Uterus (tissue), 3 donors: ENCODE measurements at regions not wholly inside any gene's neighbourhood (a gene's known extent, or its start where the extent isn't known, plus 50 kb on each side); places are given as distances from the start of the nearest gene placed in this dataset.

Experiments
- DNase-seq, 2 donors: peaks; one replicate each; pipeline ENCODE4 v3.0.0-alpha.2; 2019 to 2020
- H3K27ac ChIP-seq, 2 donors: fragments of 200-600 bp; sonication (generic); 1 replicate in 1 of 2; 2 replicates in 1 of 2; pipeline ENCODE4 v1.5.1; 2016 to 2018
- H3K27me3 ChIP-seq, 2 donors: fragments of 200-600 bp; sonication (generic); one replicate each; pipeline ENCODE4 v1.5.1; 2018 to 2019; ENCODE audit warnings: control low read depth in 1 of 2
- H3K36me3 ChIP-seq, 2 donors: fragments of 200-600 bp; sonication (generic); one replicate each; pipeline ENCODE4 v1.5.1; 2019; ENCODE audit warnings: control low read depth in 1 of 2
- H3K4me1 ChIP-seq, 2 donors: fragments of 200-600 bp; sonication (generic); one replicate each; pipeline ENCODE4 v1.5.1; 2018 to 2019; ENCODE audit warnings: control low read depth in 1 of 2
- H3K4me3 ChIP-seq, 2 donors: fragments of 200-600 bp; sonication (generic); 1 replicate in 1 of 2; 2 replicates in 1 of 2; pipeline ENCODE4 v1.5.1; 2018 to 2019; ENCODE audit warnings: mild to moderate bottlenecking in 1 of 2
- H3K9me3 ChIP-seq, 2 donors: fragments of 200-600 bp; sonication (generic); one replicate each; pipeline ENCODE4 v1.5.1; 2019; ENCODE audit warnings: control low read depth in 1 of 2
- POLR2A ChIP-seq, 2 donors: fragments of 450-650 bp; IDR thresholded peaks; one replicate each; pipeline ENCODE4 v1.6.1; 2016; ENCODE audit warnings: antibody characterized with exemption in 2 of 2, mild to moderate bottlenecking in 1 of 2, moderate library complexity in 1 of 2
- intact Hi-C: fragments of 100-400 bp; cut with DNase I; formaldehyde crosslinking; loops from one replicate; pipeline ENCODE4 v1.15.1; 2023; ENCODE audit warnings: low total_unique reads
- TF ChIP-seq, protein P1 (sequence below), 4 experiments: fragments of 200-600 bp in 2 of 4; fragments of 450-650 bp in 2 of 4; sonication (generic) in 2 of 4; IDR thresholded peaks; one replicate each; pipeline ENCODE4 v1.5.1; 2016 to 2019; ENCODE audit warnings: antibody characterized with exemption in 4 of 4, mild to moderate bottlenecking in 2 of 4, moderate library complexity in 1 of 4
- donor health status: DM: yes; HTN: yes; CAD: no.

DNA sequence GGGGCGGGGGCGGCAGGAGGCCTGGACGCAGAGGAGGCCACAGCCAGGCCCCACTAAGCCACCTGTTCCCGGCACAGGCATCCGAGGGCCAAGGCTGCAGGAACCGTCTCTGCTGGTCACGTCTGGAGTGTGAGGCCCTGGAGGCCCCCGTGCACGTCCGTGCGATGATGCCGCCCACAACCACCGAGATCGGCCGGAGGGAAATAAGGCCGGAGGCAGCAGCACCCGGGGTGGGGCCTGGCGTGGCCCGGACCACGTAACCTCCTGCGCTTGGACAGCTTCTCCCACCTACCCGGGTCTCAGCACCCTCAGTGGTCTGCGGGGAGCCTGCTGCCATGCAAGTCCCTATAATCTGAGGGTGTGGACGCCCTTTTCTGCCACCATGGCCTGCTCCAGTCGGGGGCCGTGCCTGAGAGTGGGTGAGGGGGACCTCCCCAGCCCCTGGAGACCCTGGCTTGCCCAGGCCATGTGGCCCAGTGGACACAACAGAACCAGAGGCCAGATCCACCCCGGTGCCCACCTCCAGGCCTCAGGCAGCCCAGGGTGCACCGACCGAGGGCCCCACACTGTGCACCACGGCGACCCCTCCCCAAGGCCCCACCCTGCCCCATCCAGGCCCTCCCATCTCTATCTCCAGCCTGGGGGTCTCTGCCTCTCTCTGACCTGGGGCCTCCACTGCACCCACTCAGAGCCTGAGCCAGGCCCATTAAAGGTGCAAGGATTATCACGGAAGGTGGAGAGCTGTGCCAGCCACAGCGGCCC lies 83.1 kb downstream of the PDGFA start:
- Histone ChIP-seq H3K4me1 (no peaks in the 10 kb centered on the region), H3K36me3 (no peaks in the 10 kb centered on the region), H3K27ac (no peak overlapping the region), H3K9me3 (no peaks in the 10 kb centered on the region), H3K27me3 (no peaks in the 10 kb centered on the region), H3K4me3 (no peak overlapping the region)
- no peak for TF ChIP-seq POLR2A (IDR thresholded peaks at IDR 0.05)
- TF ChIP-seq, protein P1, sequence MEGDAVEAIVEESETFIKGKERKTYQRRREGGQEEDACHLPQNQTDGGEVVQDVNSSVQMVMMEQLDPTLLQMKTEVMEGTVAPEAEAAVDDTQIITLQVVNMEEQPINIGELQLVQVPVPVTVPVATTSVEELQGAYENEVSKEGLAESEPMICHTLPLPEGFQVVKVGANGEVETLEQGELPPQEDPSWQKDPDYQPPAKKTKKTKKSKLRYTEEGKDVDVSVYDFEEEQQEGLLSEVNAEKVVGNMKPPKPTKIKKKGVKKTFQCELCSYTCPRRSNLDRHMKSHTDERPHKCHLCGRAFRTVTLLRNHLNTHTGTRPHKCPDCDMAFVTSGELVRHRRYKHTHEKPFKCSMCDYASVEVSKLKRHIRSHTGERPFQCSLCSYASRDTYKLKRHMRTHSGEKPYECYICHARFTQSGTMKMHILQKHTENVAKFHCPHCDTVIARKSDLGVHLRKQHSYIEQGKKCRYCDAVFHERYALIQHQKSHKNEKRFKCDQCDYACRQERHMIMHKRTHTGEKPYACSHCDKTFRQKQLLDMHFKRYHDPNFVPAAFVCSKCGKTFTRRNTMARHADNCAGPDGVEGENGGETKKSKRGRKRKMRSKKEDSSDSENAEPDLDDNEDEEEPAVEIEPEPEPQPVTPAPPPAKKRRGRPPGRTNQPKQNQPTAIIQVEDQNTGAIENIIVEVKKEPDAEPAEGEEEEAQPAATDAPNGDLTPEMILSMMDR (IDR thresholded peaks at IDR 0.05), result no peak
- DNase-seq, result no peak
- intact Hi-C loops, result no loop called here

DNA sequence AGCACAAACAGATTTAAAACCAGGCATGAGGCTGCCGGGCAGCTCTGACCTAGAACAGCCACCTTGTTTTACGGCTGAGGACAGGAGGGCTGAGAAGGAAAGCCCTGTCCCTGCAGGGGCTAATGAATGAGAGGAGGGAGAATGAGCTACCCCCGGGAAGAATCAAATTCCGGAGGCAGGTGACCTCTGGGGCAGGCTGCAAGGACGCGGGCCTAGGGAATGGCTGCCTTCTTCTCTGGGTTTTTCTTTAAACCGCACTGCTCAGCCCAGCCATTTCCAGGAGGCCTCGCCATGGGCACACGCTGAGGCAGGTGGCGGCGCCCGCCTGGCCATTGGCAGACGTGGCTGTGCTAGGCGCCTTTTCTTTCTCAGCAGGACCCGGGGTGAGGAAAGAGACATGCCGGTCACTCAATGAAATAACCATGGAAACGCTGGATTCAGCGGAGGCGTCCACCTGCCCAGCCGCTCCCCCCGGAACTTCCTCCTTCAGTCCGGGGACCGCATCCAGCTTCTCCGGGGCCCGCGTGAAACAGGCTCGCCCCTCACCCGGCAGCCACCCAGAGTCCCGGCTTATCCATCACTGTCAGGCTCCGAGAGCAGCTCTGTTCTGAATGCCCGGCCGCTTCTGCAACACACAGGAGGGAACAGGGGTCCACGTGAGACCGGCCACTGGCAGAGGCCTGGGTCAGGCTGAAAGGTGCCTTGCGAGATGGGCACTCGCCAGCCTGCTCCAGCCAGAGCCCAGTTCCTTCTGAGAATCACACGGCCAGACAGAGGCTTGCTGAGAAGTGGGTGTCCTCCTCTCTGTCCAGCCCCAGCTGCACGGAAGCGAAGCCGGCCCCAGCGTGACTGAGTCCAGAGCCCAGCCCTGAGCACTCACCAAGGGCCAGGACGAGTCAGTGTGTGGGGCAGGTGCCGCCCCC lies 82.1 kb downstream of the PDGFA start:
- no peak for DNase-seq
- TF ChIP-seq, protein P1 (IDR thresholded peaks at IDR 0.05), result no peak
- no peak for TF ChIP-seq POLR2A (IDR thresholded peaks at IDR 0.05)
- Histone ChIP-seq H3K27me3 (no peaks in the 10 kb centered on the region), H3K4me1 (no peaks in the 10 kb centered on the region), H3K27ac (no peak overlapping the region), H3K36me3 (no peaks in the 10 kb centered on the region), H3K9me3 (no peaks in the 10 kb centered on the region), H3K4me3 (no peak overlapping the region)
- intact Hi-C loops, result no loop called here

DNA sequence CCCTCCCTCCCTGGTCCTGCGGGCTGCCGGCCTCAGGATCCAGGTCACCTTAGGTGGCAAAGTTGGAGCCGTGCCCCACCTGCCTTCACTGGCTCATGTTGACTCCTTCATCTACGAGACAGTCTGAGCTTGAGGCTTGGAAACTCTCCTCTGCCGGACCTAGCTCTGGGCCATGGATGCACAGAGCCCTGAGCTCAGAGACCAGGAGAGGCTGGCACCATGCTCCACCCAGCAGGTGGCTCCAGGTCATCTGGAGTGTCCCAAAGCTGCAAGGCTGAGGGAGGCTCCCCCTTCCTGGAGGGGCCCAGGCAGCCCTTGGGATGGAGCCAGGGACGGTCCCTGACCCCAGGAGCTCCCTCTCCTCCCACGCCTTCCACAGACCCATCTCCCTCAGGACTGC lies 81.3 kb downstream of the PDGFA start:
- intact Hi-C loops, result no loop called here
- TF ChIP-seq, protein P1 (IDR thresholded peaks at IDR 0.05), result no peak
- no peak for TF ChIP-seq POLR2A (IDR thresholded peaks at IDR 0.05)
- Histone ChIP-seq H3K9me3 (no peaks in the 10 kb centered on the region), H3K4me1 (no peaks in the 10 kb centered on the region), H3K36me3 (no peaks in the 10 kb centered on the region), H3K4me3 (no peak overlapping the region), H3K27me3 (no peaks in the 10 kb centered on the region), H3K27ac (no peak overlapping the region)
- no peak for DNase-seq

DNA sequence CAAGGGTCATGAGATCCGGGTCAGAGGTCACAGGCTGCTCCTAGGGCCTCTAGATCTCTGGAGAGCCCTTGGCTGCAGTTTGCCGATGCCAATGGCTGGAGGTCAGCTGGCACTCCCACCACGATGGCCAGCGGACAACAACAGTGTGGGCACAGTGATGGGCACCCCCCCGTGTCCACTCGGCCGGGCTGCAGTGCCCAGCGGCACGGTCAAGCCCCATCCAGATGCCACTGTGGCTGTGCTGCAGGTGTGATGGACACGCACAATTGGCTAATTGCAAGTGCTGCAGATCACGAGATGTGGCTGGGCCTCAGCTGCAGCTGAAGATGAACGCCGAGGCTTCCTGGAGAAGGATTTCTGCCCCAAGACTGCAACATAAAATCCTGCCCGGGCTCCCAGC lies 80.7 kb downstream of the PDGFA start:
- Histone ChIP-seq H3K36me3 (no peaks in the 10 kb centered on the region), H3K27me3 (no peaks in the 10 kb centered on the region), H3K9me3 (no peaks in the 10 kb centered on the region), H3K4me3 (no peak overlapping the region), H3K4me1 (no peaks in the 10 kb centered on the region), H3K27ac (no peak overlapping the region)
- no peak for DNase-seq
- TF ChIP-seq, protein P1 (IDR thresholded peaks at IDR 0.05), result no peak
- no peak for TF ChIP-seq POLR2A (IDR thresholded peaks at IDR 0.05)
- intact Hi-C loops, result no loop called here
